ENCODE measurements at regions not wholly inside any gene's neighbourhood (a gene's known extent, or its start where the extent isn't known, plus 50 kb on each side); places are given as distances from the start of the nearest gene placed in this dataset.

- H3K36me3 Mint-ChIP-seq (ENCODE audit: low read depth): no peaks in the 10 kb centered on the region
- H3K4me1 ChIP-seq (ENCODE audit: insufficient read depth): no peaks in the 10 kb centered on the region
- no peak overlapping the region for H3K4me3 Mint-ChIP-seq
- H2AFZ ChIP-seq: no peak overlapping the region
- peaks cover 3% of the 10 kb centered on the region for H3K27me3 Mint-ChIP-seq (ENCODE audit: insufficient read depth, low read depth, poor library complexity)
- no peaks in the 10 kb centered on the region for H3K27me3 ChIP-seq (ENCODE audit: insufficient read depth)
- H3K4me1 Mint-ChIP-seq: peaks cover 3% of the 10 kb centered on the region; the same call in 1 of the 3 replicates
- no peak for TF ChIP-seq CREB1 (CRISPR knock-in tag; IDR thresholded peaks at IDR 0.05; ENCODE audit: low read depth)
- H3K9me2 ChIP-seq (ENCODE audit: insufficient read depth): no peaks in the 10 kb centered on the region
- no peak overlapping the region for H3K27ac Mint-ChIP-seq
- H4K20me1 ChIP-seq (replicated peaks; ENCODE audit: insufficient read depth): no peaks in the 10 kb centered on the region
- no peak overlapping the region for H3K4me2 ChIP-seq
- no peaks in the 10 kb centered on the region for H3F3A ChIP-seq (replicated peaks; ENCODE audit: low read depth)
- H3K9me3 Mint-ChIP-seq: no peaks in the 10 kb centered on the region
- H3K36me3 ChIP-seq (ENCODE audit: insufficient read depth): no peaks in the 10 kb centered on the region
- DNase-seq (ENCODE audit: low spot score) (no peak), ATAC-seq (no peak)
- H3K27ac ChIP-seq (ENCODE audit: low read depth): no peak overlapping the region
- H3K4me3 ChIP-seq: no peak overlapping the region
- H3K79me2 ChIP-seq (replicated peaks; ENCODE audit: insufficient read depth): no peaks in the 10 kb centered on the region
These were observed 143.3 kb downstream of the GPAT3 start for GRCh38 chr4:83679254-83679653.

- H3K36me3 ChIP-seq (ENCODE audit: insufficient read depth): no peaks in the 10 kb centered on the region
- no peak for ATAC-seq
These were observed 141.7 kb downstream of the GPAT3 start for GRCh38 chr4:83677656-83678055.

More at GRCh38 chr4:83677656-83678055, 141.7 kb downstream of the GPAT3 start:
- Histone ChIP-seq H3K4me2 (no peak overlapping the region), H3K27me3 (ENCODE audit: insufficient read depth) (no peaks in the 10 kb centered on the region), H2AFZ (peak overlapping the region; percentile 5; the same call in 1 of the 2 replicates), H3K9me2 (ENCODE audit: insufficient read depth) (no peaks in the 10 kb centered on the region), H4K20me1 (replicated peaks; ENCODE audit: insufficient read depth) (no peaks in the 10 kb centered on the region), H3K27ac (ENCODE audit: low read depth) (no peak overlapping the region), H3F3A (replicated peaks; ENCODE audit: low read depth) (no peaks in the 10 kb centered on the region), H3K4me1 (ENCODE audit: insufficient read depth) (0 out of 2 replicates have a peak, but pooled peaks cover 4% of the 10 kb centered on the region), H3K79me2 (replicated peaks; ENCODE audit: insufficient read depth) (no peaks in the 10 kb centered on the region), H3K4me3 (no peak overlapping the region)
- Mint-ChIP-seq H3K4me3 (no peak overlapping the region), H3K36me3 (ENCODE audit: low read depth) (no peaks in the 10 kb centered on the region), H3K27me3 (ENCODE audit: insufficient read depth, low read depth, poor library complexity) (peaks cover 2% of the 10 kb centered on the region), H3K27ac (no peak overlapping the region), H3K9me3 (no peaks in the 10 kb centered on the region), H3K4me1 (peaks cover 10% of the 10 kb centered on the region; the same call in 2 of the 3 replicates)
- no peak for DNase-seq (ENCODE audit: low spot score)
- no peak for TF ChIP-seq REST (IDR thresholded peaks at IDR 0.05; ENCODE audit: unreplicated experiment)
- no peak for TF ChIP-seq ETS1 (IDR thresholded peaks at IDR 0.05)
- TF ChIP-seq EZH2phosphoT487 (IDR thresholded peaks at IDR 0.05; ENCODE audit: unreplicated experiment): no peak
- TF ChIP-seq CTCF (conservative IDR thresholded peaks at IDR 0.05; ENCODE audit: low read depth in 2 of 2): no peak
- TF ChIP-seq CREB1 (CRISPR knock-in tag; IDR thresholded peaks at IDR 0.05; ENCODE audit: low read depth): no peak
- TF ChIP-seq POLR2AphosphoS5 (IDR thresholded peaks at IDR 0.05; ENCODE audit: low read depth): no peak
- no peak for TF ChIP-seq ZNF462 (CRISPR knock-in tag; IDR thresholded peaks at IDR 0.05)
- TF ChIP-seq STAT1 (IDR thresholded peaks at IDR 0.05; ENCODE audit: unreplicated experiment): no peak
- no peak for TF ChIP-seq JUNB (IDR thresholded peaks at IDR 0.05; ENCODE audit: unreplicated experiment)
- no peak for TF ChIP-seq ZNF331 (CRISPR knock-in tag; IDR thresholded peaks at IDR 0.05; ENCODE audit: low read depth)

Measured in GM23338 (cell line).